Type B pancreatic cell (in vitro differentiated cells): ENCODE measurements at regions not wholly inside any gene's neighbourhood (a gene's known extent, or its start where the extent isn't known, plus 50 kb on each side); places are given as distances from the start of the nearest gene placed in this dataset.
"Not testable (repeated sequence)": the region's sequence is repeated elsewhere in the genome, so short reads cannot be mapped to it uniquely, and the experiment has no call there.

Experiments
- DNase-seq: peaks from one replicate; pipeline ENCODE4 v3.0.0; 2021; ENCODE audit warnings: mixed read lengths; ENCODE audit not compliant: unreplicated experiment; ENCODE audit errors: extremely low spot score
- H3K27ac Mint-ChIP-seq: 2 replicates; pipeline ENCODE4 v1.8.0; 2021; ENCODE audit warnings: mild to moderate bottlenecking, mixed read lengths
- H3K27me3 Mint-ChIP-seq: 2 replicates; pipeline ENCODE4 v1.8.0; 2021; ENCODE audit warnings: mixed read lengths
- H3K36me3 Mint-ChIP-seq: 2 replicates; pipeline ENCODE4 v1.8.0; 2021; ENCODE audit warnings: mixed read lengths
- H3K4me1 Mint-ChIP-seq: one replicate; pipeline ENCODE4 v1.8.0; 2021; ENCODE audit warnings: mixed read lengths; ENCODE audit not compliant: unreplicated experiment
- H3K4me3 Mint-ChIP-seq: 2 replicates; pipeline ENCODE4 v1.8.0; 2021; ENCODE audit warnings: mild to moderate bottlenecking, mixed read lengths
- H3K9me3 Mint-ChIP-seq: 2 replicates; pipeline ENCODE4 v1.8.0; 2021; ENCODE audit warnings: mixed read lengths
- CTCF ChIP-seq: fragments of 200-600 bp; sonication (generic); conservative IDR thresholded peaks from 2 replicates; pipeline ENCODE4 v1.5.0; 2021; ENCODE audit warnings: antibody characterized with exemption, mild to moderate bottlenecking

GRCh38 chr6:82507112-82507511 lies 143.5 kb downstream of the TPBG start:
- Mint-ChIP-seq H3K27ac (no peak overlapping the region), H3K27me3 (no peaks in the 10 kb centered on the region), H3K9me3 (no peaks in the 10 kb centered on the region), H3K4me1 (no peaks in the 10 kb centered on the region), H3K36me3 (no peaks in the 10 kb centered on the region), H3K4me3 (no peak overlapping the region)
- DNase-seq: no peak
- TF ChIP-seq CTCF: no peak

- no peak overlapping the region for H3K27ac Mint-ChIP-seq
- no peak for TF ChIP-seq CTCF
- DNase-seq: no peak
- H3K36me3 Mint-ChIP-seq: no peaks in the 10 kb centered on the region
- no peaks in the 10 kb centered on the region for H3K27me3 Mint-ChIP-seq
- no peaks in the 10 kb centered on the region for H3K9me3 Mint-ChIP-seq
- no peaks in the 10 kb centered on the region for H3K4me1 Mint-ChIP-seq
- no peak overlapping the region for H3K4me3 Mint-ChIP-seq
These were observed 147.9 kb downstream of the TPBG start for GRCh38 chr6:82511546-82511945.

GRCh38 chr6:82517896-82518295 lies 154.3 kb downstream of the TPBG start:
- not testable (repeated sequence) for H3K36me3 Mint-ChIP-seq, DNase-seq, H3K9me3 Mint-ChIP-seq, H3K4me1 Mint-ChIP-seq, H3K27ac Mint-ChIP-seq, H3K27me3 Mint-ChIP-seq, H3K4me3 Mint-ChIP-seq

- no peak overlapping the region for H3K4me3 Mint-ChIP-seq
- H3K27me3 Mint-ChIP-seq: no peaks in the 10 kb centered on the region
- TF ChIP-seq CTCF: no peak
- no peak overlapping the region for H3K27ac Mint-ChIP-seq
- no peaks in the 10 kb centered on the region for H3K36me3 Mint-ChIP-seq
- no peak for DNase-seq
- no peaks in the 10 kb centered on the region for H3K4me1 Mint-ChIP-seq
- H3K9me3 Mint-ChIP-seq: no peaks in the 10 kb centered on the region
These were observed 157.8 kb downstream of the TPBG start for GRCh38 chr6:82521369-82521768.

- no peak overlapping the region for H3K4me3 Mint-ChIP-seq
- H3K27me3 Mint-ChIP-seq: no peaks in the 10 kb centered on the region
- no peak overlapping the region for H3K27ac Mint-ChIP-seq
- TF ChIP-seq CTCF: no peak
- no peaks in the 10 kb centered on the region for H3K36me3 Mint-ChIP-seq
- H3K4me1 Mint-ChIP-seq: no peaks in the 10 kb centered on the region
- no peak for DNase-seq
- H3K9me3 Mint-ChIP-seq: no peaks in the 10 kb centered on the region
These were observed 158.2 kb downstream of the TPBG start for GRCh38 chr6:82521861-82522260.

- H3K9me3 Mint-ChIP-seq: no peaks in the 10 kb centered on the region
- no peaks in the 10 kb centered on the region for H3K4me1 Mint-ChIP-seq
- H3K27ac Mint-ChIP-seq: no peak overlapping the region
- TF ChIP-seq CTCF: no peak
- no peaks in the 10 kb centered on the region for H3K27me3 Mint-ChIP-seq
- no peaks in the 10 kb centered on the region for H3K36me3 Mint-ChIP-seq
- DNase-seq: no peak
- no peak overlapping the region for H3K4me3 Mint-ChIP-seq
These were observed 160.4 kb downstream of the TPBG start for GRCh38 chr6:82524031-82524430.
